Peyer's patch (tissue), 4 donors: ENCODE measurements at regions not wholly inside any gene's neighbourhood (a gene's known extent, or its start where the extent isn't known, plus 50 kb on each side); places are given as distances from the start of the nearest gene placed in this dataset.

Experiments
- POLR2A ChIP-seq, 2 donors: fragments of 450-650 bp; IDR thresholded peaks; one replicate each; pipeline ENCODE4 v1.5.1; 2017; ENCODE audit warnings: antibody characterized with exemption in 2 of 2, mild to moderate bottlenecking in 2 of 2, moderate library complexity in 2 of 2
- TF ChIP-seq, protein P1 (sequence below), 6 experiments: fragments of 450-650 bp in 4 of 6; fragments of 200-600 bp in 2 of 6; sonication (generic) in 1 of 6; IDR thresholded peaks; one replicate each; pipeline ENCODE4 v1.5.1; 2017 to 2019; ENCODE audit warnings: antibody characterized with exemption in 6 of 6, mild to moderate bottlenecking in 3 of 6, moderate library complexity in 1 of 6

DNA sequence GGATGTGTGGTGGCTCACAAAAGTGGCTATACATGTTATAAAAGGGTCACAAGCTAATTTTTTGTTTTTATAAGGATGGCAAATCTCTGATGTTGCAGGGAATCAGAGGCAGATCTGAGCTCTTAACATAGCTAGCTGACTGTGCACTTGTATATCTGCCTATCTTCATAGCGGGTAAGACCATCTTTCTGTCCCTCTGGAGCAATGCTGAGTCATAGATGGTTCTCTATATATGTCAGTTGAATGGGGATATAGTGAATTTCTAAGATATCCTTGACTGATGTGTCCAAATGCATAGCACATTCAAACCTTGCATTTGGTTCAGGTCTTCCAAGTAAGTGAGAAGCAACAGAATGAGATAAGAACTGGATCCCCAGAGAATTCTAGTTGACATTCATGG lies 272.6 kb upstream of the PROX1 start:
- TF ChIP-seq, protein P1, sequence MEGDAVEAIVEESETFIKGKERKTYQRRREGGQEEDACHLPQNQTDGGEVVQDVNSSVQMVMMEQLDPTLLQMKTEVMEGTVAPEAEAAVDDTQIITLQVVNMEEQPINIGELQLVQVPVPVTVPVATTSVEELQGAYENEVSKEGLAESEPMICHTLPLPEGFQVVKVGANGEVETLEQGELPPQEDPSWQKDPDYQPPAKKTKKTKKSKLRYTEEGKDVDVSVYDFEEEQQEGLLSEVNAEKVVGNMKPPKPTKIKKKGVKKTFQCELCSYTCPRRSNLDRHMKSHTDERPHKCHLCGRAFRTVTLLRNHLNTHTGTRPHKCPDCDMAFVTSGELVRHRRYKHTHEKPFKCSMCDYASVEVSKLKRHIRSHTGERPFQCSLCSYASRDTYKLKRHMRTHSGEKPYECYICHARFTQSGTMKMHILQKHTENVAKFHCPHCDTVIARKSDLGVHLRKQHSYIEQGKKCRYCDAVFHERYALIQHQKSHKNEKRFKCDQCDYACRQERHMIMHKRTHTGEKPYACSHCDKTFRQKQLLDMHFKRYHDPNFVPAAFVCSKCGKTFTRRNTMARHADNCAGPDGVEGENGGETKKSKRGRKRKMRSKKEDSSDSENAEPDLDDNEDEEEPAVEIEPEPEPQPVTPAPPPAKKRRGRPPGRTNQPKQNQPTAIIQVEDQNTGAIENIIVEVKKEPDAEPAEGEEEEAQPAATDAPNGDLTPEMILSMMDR (IDR thresholded peaks at IDR 0.05): no peak
- TF ChIP-seq POLR2A (IDR thresholded peaks at IDR 0.05): no peak
